ENCODE measurements at regions not wholly inside any gene's neighbourhood (a gene's known extent, or its start where the extent isn't known, plus 50 kb on each side); places are given as distances from the start of the nearest gene placed in this dataset.
A peak's percentile ranks its signal among the peaks of the same experiment; 100 is the strongest.

- Histone ChIP-seq H4K12ac (ENCODE audit: low read depth, low read length) (no peak overlapping the region), H3K23ac (ENCODE audit: low read length) (no peak overlapping the region), H4K8ac (ENCODE audit: low read depth, low read length) (no peak overlapping the region), H3K79me1 (ENCODE audit: low read length) (no peaks in the 10 kb centered on the region), H3K27me3 (ENCODE audit: insufficient read depth, low read length) (no peaks in the 10 kb centered on the region), H2BK12ac (ENCODE audit: low read length) (no peak overlapping the region), H2AFZ (ENCODE audit: insufficient read depth, low read length, poor library complexity) (no peak overlapping the region), H3K18ac (ENCODE audit: low read length) (no peak overlapping the region), H3K79me2 (ENCODE audit: control insufficient read depth, insufficient read depth, low read length, poor library complexity) (no peaks in the 10 kb centered on the region), H4K91ac (ENCODE audit: low read depth, low read length) (no peak overlapping the region), H2BK120ac (ENCODE audit: insufficient read depth, low read length, poor library complexity) (no peak overlapping the region), H3K9me3 (ENCODE audit: insufficient read depth, low read depth, low read length) (no peaks in the 10 kb centered on the region), H3K14ac (ENCODE audit: low read length) (no peak overlapping the region), H3K9ac (ENCODE audit: low read length) (no peak overlapping the region), H3K4me1 (ENCODE audit: control insufficient read depth in 1 of 2, insufficient read depth in 2 of 2, low read length in 2 of 2) (no peaks in the 10 kb centered on the region), H2AK5ac (ENCODE audit: low read length) (no peak overlapping the region), H2BK5ac (ENCODE audit: low read depth, low read length, poor library complexity) (no peak overlapping the region), H3K4me3 (ENCODE audit: low read depth, low read length) (no peak overlapping the region), H3K4ac (ENCODE audit: low read depth, low read length) (no peak overlapping the region), H3K27ac (ENCODE audit: low read depth, low read length) (no peak overlapping the region), H3K36me3 (ENCODE audit: control insufficient read depth in 1 of 2, insufficient read depth in 2 of 2, low read length in 2 of 2) (no peaks in the 10 kb centered on the region), H3K4me2 (ENCODE audit: low read length) (no peak overlapping the region)
- no CpG with 5 or more reads among the region's 2 CpGs for WGBS (ENCODE audit: extremely low coverage, insufficient coverage, insufficient read length)
- no peak for DNase-seq
These were observed 332.5 kb downstream of the PID1 start for GRCh38 chr2:228938629-228939028.

- H2BK12ac ChIP-seq (ENCODE audit: low read length), result no peak overlapping the region
- H3K4me1 ChIP-seq (ENCODE audit: control insufficient read depth in 1 of 2, insufficient read depth in 2 of 2, low read length in 2 of 2), result no peaks in the 10 kb centered on the region
- no peak overlapping the region for H4K91ac ChIP-seq (ENCODE audit: low read depth, low read length)
- H2BK120ac ChIP-seq (ENCODE audit: insufficient read depth, low read length, poor library complexity), result no peak overlapping the region
- H3K14ac ChIP-seq (ENCODE audit: low read length), result no peak overlapping the region
- no peak overlapping the region for H3K9ac ChIP-seq (ENCODE audit: low read length)
- H3K79me1 ChIP-seq (ENCODE audit: low read length), result no peaks in the 10 kb centered on the region
- H3K4ac ChIP-seq (ENCODE audit: low read depth, low read length), result no peak overlapping the region
- no CpG with 5 or more reads among the region's 3 CpGs for WGBS (ENCODE audit: extremely low coverage, insufficient coverage, insufficient read length)
- no peaks in the 10 kb centered on the region for H3K9me3 ChIP-seq (ENCODE audit: insufficient read depth, low read depth, low read length)
- no peak for DNase-seq
- H3K79me2 ChIP-seq (ENCODE audit: control insufficient read depth, insufficient read depth, low read length, poor library complexity), result no peaks in the 10 kb centered on the region
- no peak overlapping the region for H2AK5ac ChIP-seq (ENCODE audit: low read length)
- no peak overlapping the region for H3K18ac ChIP-seq (ENCODE audit: low read length)
- H2AFZ ChIP-seq (ENCODE audit: insufficient read depth, low read length, poor library complexity), result no peak overlapping the region
- no peak overlapping the region for H4K12ac ChIP-seq (ENCODE audit: low read depth, low read length)
- no peaks in the 10 kb centered on the region for H3K27me3 ChIP-seq (ENCODE audit: insufficient read depth, low read length)
- H3K23ac ChIP-seq (ENCODE audit: low read length), result no peak overlapping the region
- H3K4me3 ChIP-seq (ENCODE audit: low read depth, low read length), result no peak overlapping the region
- no peak overlapping the region for H3K4me2 ChIP-seq (ENCODE audit: low read length)
- H3K36me3 ChIP-seq (ENCODE audit: control insufficient read depth in 1 of 2, insufficient read depth in 2 of 2, low read length in 2 of 2), result no peaks in the 10 kb centered on the region
- H4K8ac ChIP-seq (ENCODE audit: low read depth, low read length), result no peak overlapping the region
- no peak overlapping the region for H3K27ac ChIP-seq (ENCODE audit: low read depth, low read length)
- no peak overlapping the region for H2BK5ac ChIP-seq (ENCODE audit: low read depth, low read length, poor library complexity)
These were observed 343.8 kb downstream of the PID1 start for GRCh38 chr2:228927028-228928010.

GRCh38 chr2:228919808-228920207 is 351.3 kb downstream of the PID1 start:
- no CpG with 5 or more reads among the region's 4 CpGs for WGBS (ENCODE audit: extremely low coverage, insufficient coverage, insufficient read length)
- Histone ChIP-seq H3K9ac (ENCODE audit: low read length) (no peak overlapping the region), H2BK12ac (ENCODE audit: low read length) (no peak overlapping the region), H3K14ac (ENCODE audit: low read length) (no peak overlapping the region), H2BK120ac (ENCODE audit: insufficient read depth, low read length, poor library complexity) (no peak overlapping the region), H4K91ac (ENCODE audit: low read depth, low read length) (no peak overlapping the region), H2AFZ (ENCODE audit: insufficient read depth, low read length, poor library complexity) (no peak overlapping the region), H3K23ac (ENCODE audit: low read length) (no peak overlapping the region), H2BK5ac (ENCODE audit: low read depth, low read length, poor library complexity) (no peak overlapping the region), H3K27ac (ENCODE audit: low read depth, low read length) (no peak overlapping the region), H3K79me1 (ENCODE audit: low read length) (no peaks in the 10 kb centered on the region), H3K18ac (ENCODE audit: low read length) (no peak overlapping the region), H3K36me3 (ENCODE audit: control insufficient read depth in 1 of 2, insufficient read depth in 2 of 2, low read length in 2 of 2) (no peaks in the 10 kb centered on the region), H3K27me3 (ENCODE audit: insufficient read depth, low read length) (no peaks in the 10 kb centered on the region), H3K79me2 (ENCODE audit: control insufficient read depth, insufficient read depth, low read length, poor library complexity) (no peaks in the 10 kb centered on the region), H3K4ac (ENCODE audit: low read depth, low read length) (no peak overlapping the region), H3K9me3 (ENCODE audit: insufficient read depth, low read depth, low read length) (no peaks in the 10 kb centered on the region), H3K4me2 (ENCODE audit: low read length) (no peak overlapping the region), H4K12ac (ENCODE audit: low read depth, low read length) (no peak overlapping the region), H3K4me3 (ENCODE audit: low read depth, low read length) (no peak overlapping the region), H3K4me1 (ENCODE audit: control insufficient read depth in 1 of 2, insufficient read depth in 2 of 2, low read length in 2 of 2) (no peaks in the 10 kb centered on the region), H4K8ac (ENCODE audit: low read depth, low read length) (no peak overlapping the region), H2AK5ac (ENCODE audit: low read length) (no peak overlapping the region)
- DNase-seq, result no peak

GRCh38 chr2:228917220-228917619 is 353.9 kb downstream of the PID1 start:
- Histone ChIP-seq H3K4me1 (ENCODE audit: control insufficient read depth in 1 of 2, insufficient read depth in 2 of 2, low read length in 2 of 2) (no peaks in the 10 kb centered on the region), H4K12ac (ENCODE audit: low read depth, low read length) (no peak overlapping the region), H3K14ac (ENCODE audit: low read length) (no peak overlapping the region), H2BK120ac (ENCODE audit: insufficient read depth, low read length, poor library complexity) (no peak overlapping the region), H3K36me3 (ENCODE audit: control insufficient read depth in 1 of 2, insufficient read depth in 2 of 2, low read length in 2 of 2) (no peaks in the 10 kb centered on the region), H2AFZ (ENCODE audit: insufficient read depth, low read length, poor library complexity) (no peak overlapping the region), H3K4me3 (ENCODE audit: low read depth, low read length) (no peak overlapping the region), H3K79me1 (ENCODE audit: low read length) (no peaks in the 10 kb centered on the region), H3K27ac (ENCODE audit: low read depth, low read length) (no peak overlapping the region), H3K4me2 (ENCODE audit: low read length) (no peak overlapping the region), H3K4ac (ENCODE audit: low read depth, low read length) (no peak overlapping the region), H3K9ac (ENCODE audit: low read length) (no peak overlapping the region), H3K9me3 (ENCODE audit: insufficient read depth, low read depth, low read length) (no peaks in the 10 kb centered on the region), H3K18ac (ENCODE audit: low read length) (no peak overlapping the region), H3K23ac (ENCODE audit: low read length) (no peak overlapping the region), H2BK5ac (ENCODE audit: low read depth, low read length, poor library complexity) (no peak overlapping the region), H4K8ac (ENCODE audit: low read depth, low read length) (no peak overlapping the region), H2BK12ac (ENCODE audit: low read length) (no peak overlapping the region), H3K79me2 (ENCODE audit: control insufficient read depth, insufficient read depth, low read length, poor library complexity) (no peaks in the 10 kb centered on the region), H2AK5ac (ENCODE audit: low read length) (no peak overlapping the region), H4K91ac (ENCODE audit: low read depth, low read length) (no peak overlapping the region), H3K27me3 (ENCODE audit: insufficient read depth, low read length) (no peaks in the 10 kb centered on the region)
- no CpG with 5 or more reads among the region's 1 CpG for WGBS (ENCODE audit: extremely low coverage, insufficient coverage, insufficient read length)
- DNase-seq, result peak; percentile 27 to 74

Measured in trophoblast cell (in vitro differentiated cells and primary cell).